Neural cell (in vitro differentiated cells): ENCODE measurements at regions not wholly inside any gene's neighbourhood (a gene's known extent, or its start where the extent isn't known, plus 50 kb on each side); places are given as distances from the start of the nearest gene placed in this dataset.

Experiments used
- H2AFZ ChIP-seq: fragments of 200-600, 300-800 bp; sonication (generic), shearing (Covaris generic); 2 replicates; pipeline ENCODE4 v1.6.0; 2014; ENCODE audit warnings: low read depth, mild to moderate bottlenecking, antibody characterized with exemption, low read length, moderate library complexity
- H3F3A ChIP-seq: fragments of 200-600 bp; shearing (Covaris generic); 2 replicates; pipeline ENCODE4 v1.6.1; 2016; ENCODE audit warnings: mild to moderate bottlenecking, moderate library complexity, mixed read lengths, antibody characterized with exemption, low read length; ENCODE audit not compliant: insufficient read depth, poor library complexity, severe bottlenecking
- H3K27ac ChIP-seq: fragments of 200-600, 300-800 bp; sonication (generic), shearing (Covaris generic); 2 replicates; pipeline ENCODE4 v1.5.1; 2014; ENCODE audit warnings: mild to moderate bottlenecking, low read length, moderate library complexity
- H3K27me3 ChIP-seq: fragments of 300-800, 200-600 bp; sonication (generic), shearing (Covaris generic); 2 replicates; pipeline ENCODE4 v1.6.0; 2014; ENCODE audit warnings: mild to moderate bottlenecking, low read depth, low read length, moderate library complexity; ENCODE audit not compliant: insufficient read depth
- H3K36me3 ChIP-seq: fragments of 300-800, 200-600 bp; sonication (generic), shearing (Covaris generic); 2 replicates; pipeline ENCODE4 v1.5.1; 2014; ENCODE audit warnings: mild to moderate bottlenecking, antibody characterized with exemption, low read length, moderate library complexity; ENCODE audit not compliant: insufficient read depth
- H3K4me2 ChIP-seq: fragments of 300-800, 200-600 bp; sonication (generic), shearing (Covaris generic); 2 replicates; pipeline ENCODE4 v1.6.0; 2014; ENCODE audit warnings: mild to moderate bottlenecking, low read length
- H3K4me3 ChIP-seq: fragments of 300-800, 200-600 bp; sonication (generic), shearing (Covaris generic); 2 replicates; pipeline ENCODE4 v1.5.1; 2014; ENCODE audit warnings: mild to moderate bottlenecking, low read length, moderate library complexity
- H3K79me2 ChIP-seq: fragments of 200-600 bp; shearing (Covaris generic); replicated peaks from 2 replicates; pipeline ENCODE4 v1.6.0; 2014; ENCODE audit warnings: mild to moderate bottlenecking, low read length, moderate library complexity; ENCODE audit not compliant: insufficient read depth
- H3K9ac ChIP-seq: fragments of 300-800, 200-600 bp; sonication (generic), shearing (Covaris generic); 2 replicates; pipeline ENCODE4 v1.6.1; 2016; ENCODE audit warnings: mild to moderate bottlenecking, low read length, mixed read lengths
- H3K9me2 ChIP-seq: fragments of 200-600 bp; shearing (Covaris generic); 2 replicates; pipeline ENCODE4 v1.6.1; 2016; ENCODE audit warnings: mild to moderate bottlenecking, low read length, mixed read lengths; ENCODE audit not compliant: insufficient read depth
- H3K9me3 ChIP-seq: fragments of 200-600, 300-800 bp; sonication (generic), shearing (Covaris generic); 2 replicates; pipeline ENCODE4 v1.6.1; 2016; ENCODE audit warnings: mild to moderate bottlenecking, mixed run types, low read length, moderate library complexity, mixed read lengths
- H4K20me1 ChIP-seq: fragments of 200-600 bp; shearing (Covaris generic); 2 replicates; pipeline ENCODE4 v1.6.1; 2016; ENCODE audit warnings: mild to moderate bottlenecking, mixed run types; ENCODE audit not compliant: insufficient read depth
- CTCF ChIP-seq: fragments of 450-650 bp; IDR thresholded peaks from 2 replicates; pipeline ENCODE4 v1.5.1; 2014; ENCODE audit warnings: antibody characterized with exemption, mild to moderate bottlenecking, moderate library complexity; ENCODE audit not compliant: poor library complexity, severe bottlenecking
- EP300 ChIP-seq: fragments of 450-650 bp; conservative IDR thresholded peaks from 2 replicates; pipeline ENCODE4 v1.6.1; 2014; ENCODE audit warnings: antibody characterized with exemption, mild to moderate bottlenecking, moderate library complexity; ENCODE audit not compliant: poor library complexity, severe bottlenecking
- EZH2 ChIP-seq: fragments of 200-600, 300-800 bp; shearing (Covaris generic), sonication (generic); IDR thresholded peaks from 2 replicates; pipeline ENCODE4 v1.6.1; 2014; ENCODE audit warnings: antibody characterized with exemption, low read length, borderline replicate concordance, mild to moderate bottlenecking; ENCODE audit not compliant: insufficient read depth, poor library complexity, severe bottlenecking
- MXI1 ChIP-seq: fragments of 450-650 bp; conservative IDR thresholded peaks from 2 replicates; pipeline ENCODE4 v1.6.1; 2014; ENCODE audit warnings: antibody characterized with exemption, mild to moderate bottlenecking; ENCODE audit not compliant: poor library complexity, severe bottlenecking
- POLR2AphosphoS5 ChIP-seq: IDR thresholded peaks from 2 replicates; pipeline ENCODE4 v1.6.1; 2012
- RAD21 ChIP-seq: fragments of 450-650 bp; conservative IDR thresholded peaks from 2 replicates; pipeline ENCODE4 v1.6.1; 2014; ENCODE audit warnings: antibody characterized with exemption, mild to moderate bottlenecking, moderate library complexity
- REST ChIP-seq: IDR thresholded peaks from 2 replicates; pipeline ENCODE4 v1.6.1; 2012; ENCODE audit warnings: borderline replicate concordance
- SMC3 ChIP-seq: fragments of 450-650 bp; conservative IDR thresholded peaks from 2 replicates; pipeline ENCODE4 v1.6.1; 2014; ENCODE audit warnings: antibody characterized with exemption, mild to moderate bottlenecking, moderate library complexity; ENCODE audit not compliant: poor library complexity
- TAF1 ChIP-seq: IDR thresholded peaks from 2 replicates; pipeline ENCODE4 v1.6.1; 2012; ENCODE audit warnings: low read depth

DNA sequence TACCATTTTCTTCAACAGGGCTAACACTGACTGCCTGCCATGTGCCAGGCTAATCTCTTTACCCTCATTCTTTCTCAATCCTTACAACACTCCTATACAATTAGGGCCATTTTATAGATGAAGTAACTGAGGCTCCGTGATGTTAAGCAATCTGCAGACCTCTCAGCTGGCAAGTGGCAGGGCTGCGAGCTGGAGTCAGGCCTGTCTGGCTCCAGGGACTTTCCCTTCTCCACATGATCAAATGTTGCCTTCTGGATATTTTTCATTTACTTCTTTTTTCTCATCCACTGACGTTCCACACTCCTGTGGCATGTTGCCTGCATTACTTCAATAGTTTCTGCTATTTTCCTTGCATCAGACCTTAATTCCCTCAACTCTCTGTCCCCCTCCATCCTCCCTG is 55.2 kb upstream of the TAGAP start:
- Histone ChIP-seq H3K4me3 (no peak overlapping the region), H2AFZ (no peak overlapping the region), H3K79me2 (no peaks in the 10 kb centered on the region), H3K27ac (no peak overlapping the region), H3K27me3 (no peaks in the 10 kb centered on the region), H3K9me2 (no peaks in the 10 kb centered on the region), H3K4me2 (no peak overlapping the region), H3K9ac (no peak overlapping the region), H4K20me1 (no peaks in the 10 kb centered on the region), H3K9me3 (no peaks in the 10 kb centered on the region), H3F3A (no peaks in the 10 kb centered on the region), H3K36me3 (no peaks in the 10 kb centered on the region)
- TF ChIP-seq MXI1 (no peak), TAF1 (no peak), EZH2 (no peak), POLR2AphosphoS5 (no peak), CTCF (no peak), EP300 (no peak), RAD21 (no peak), SMC3 (no peak), REST (no peak)

DNA sequence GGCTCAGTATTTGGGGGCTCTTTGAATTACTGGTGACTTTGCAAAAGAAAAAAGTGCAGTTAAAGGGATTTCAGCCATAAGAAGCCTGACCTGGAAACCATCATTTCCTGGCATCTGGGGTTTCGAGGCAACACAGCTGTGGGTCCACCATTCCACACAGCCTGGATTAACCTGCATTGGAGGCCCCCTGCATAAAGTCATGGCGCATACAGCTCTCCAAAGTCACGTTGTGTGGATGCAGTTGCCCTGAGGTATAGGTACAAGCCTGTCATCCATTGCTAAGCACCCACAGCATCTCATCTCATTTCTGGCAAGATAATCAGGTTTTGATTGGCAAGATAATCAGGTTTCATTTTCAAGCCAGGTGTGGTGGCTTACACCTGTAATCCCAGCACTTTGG is 54.5 kb upstream of the TAGAP start:
- no peaks in the 10 kb centered on the region for H3K9me2 ChIP-seq
- no peak overlapping the region for H3K27ac ChIP-seq
- no peaks in the 10 kb centered on the region for H4K20me1 ChIP-seq
- H3K79me2 ChIP-seq = no peaks in the 10 kb centered on the region
- H3K36me3 ChIP-seq = no peaks in the 10 kb centered on the region
- H3K27me3 ChIP-seq = no peaks in the 10 kb centered on the region
- no peaks in the 10 kb centered on the region for H3F3A ChIP-seq
- H2AFZ ChIP-seq = no peak overlapping the region
- H3K9me3 ChIP-seq = no peaks in the 10 kb centered on the region
- no peak overlapping the region for H3K4me3 ChIP-seq
- TF ChIP-seq MXI1 (no peak), POLR2AphosphoS5 (no peak), REST (no peak), CTCF (no peak), EZH2 (no peak), RAD21 (no peak)
- H3K4me2 ChIP-seq = no peak overlapping the region
- no peak overlapping the region for H3K9ac ChIP-seq
